UCSD-AML1 (cell line): ENCODE measurements at regions not wholly inside any gene's neighbourhood (a gene's known extent, or its start where the extent isn't known, plus 50 kb on each side); places are given as distances from the start of the nearest gene placed in this dataset.

Experiments
- DNase-seq: peaks from one replicate; lab custom pipeline; 2025; ENCODE audit not compliant: unreplicated experiment; lab: John Stamatoyannopoulos, UW

DNA sequence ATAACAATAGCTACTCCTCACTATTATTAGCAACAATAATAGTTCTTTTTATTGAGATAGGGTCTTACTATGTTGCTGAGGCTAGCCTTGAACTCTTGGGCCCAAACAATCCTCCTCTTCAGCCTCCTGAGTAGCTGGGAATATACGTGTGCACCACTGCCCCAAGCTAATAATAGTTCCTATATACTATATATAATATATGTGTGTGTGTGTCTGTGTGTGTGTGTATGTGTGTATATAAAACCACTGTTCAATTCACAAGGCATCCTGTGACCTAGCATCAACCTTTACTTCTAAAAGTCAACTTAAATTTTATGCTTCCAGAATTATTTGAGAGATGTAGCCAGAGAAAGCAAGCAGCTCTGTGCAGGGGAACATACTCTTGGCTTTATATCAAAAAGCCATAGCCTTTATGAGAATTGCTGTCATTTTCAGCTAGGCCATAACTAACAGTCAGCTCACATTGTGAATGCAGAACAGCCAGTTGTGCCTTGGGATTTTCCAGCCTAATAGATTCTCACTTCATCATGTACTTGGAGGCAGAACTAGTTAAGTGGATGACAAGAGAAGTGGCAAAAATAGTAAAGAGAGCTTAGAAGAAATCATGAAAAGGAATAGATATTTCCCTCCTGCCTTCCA lies 665.5 kb downstream of the NYAP2 start:
- no peak for DNase-seq

DNA sequence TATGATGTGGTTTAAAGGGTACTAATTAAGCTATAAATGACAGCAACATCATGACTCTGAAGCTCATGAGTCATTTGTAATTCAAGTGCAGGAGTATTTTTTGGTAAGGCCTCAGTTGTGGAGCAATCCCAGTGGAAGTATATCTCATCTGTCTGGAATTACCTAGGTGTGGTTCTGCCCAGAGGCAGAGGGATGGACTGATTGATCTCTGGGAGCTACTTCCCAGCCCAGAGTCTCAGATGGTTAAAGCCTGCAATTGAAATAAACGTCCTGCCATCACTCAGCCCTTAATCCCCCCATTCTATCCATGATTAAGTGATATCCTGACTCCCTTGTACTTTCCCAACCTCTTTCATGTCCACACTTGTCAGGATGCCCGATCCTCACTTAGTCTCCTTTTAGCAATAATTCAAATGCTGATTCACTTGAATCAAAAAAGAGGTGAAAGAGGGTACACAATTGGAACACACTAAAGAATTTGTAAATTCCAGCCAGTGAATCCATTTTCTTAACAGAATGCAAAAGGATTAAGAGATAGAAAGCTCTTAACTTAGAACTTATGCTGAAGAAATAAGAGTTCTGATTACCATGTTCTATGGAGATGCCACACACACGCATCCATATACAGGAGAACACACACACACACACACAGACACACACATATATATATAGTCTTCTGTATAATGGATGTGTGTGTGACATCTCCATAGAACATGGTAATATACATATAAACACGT lies 664.4 kb downstream of the NYAP2 start:
- DNase-seq, result no peak

DNA sequence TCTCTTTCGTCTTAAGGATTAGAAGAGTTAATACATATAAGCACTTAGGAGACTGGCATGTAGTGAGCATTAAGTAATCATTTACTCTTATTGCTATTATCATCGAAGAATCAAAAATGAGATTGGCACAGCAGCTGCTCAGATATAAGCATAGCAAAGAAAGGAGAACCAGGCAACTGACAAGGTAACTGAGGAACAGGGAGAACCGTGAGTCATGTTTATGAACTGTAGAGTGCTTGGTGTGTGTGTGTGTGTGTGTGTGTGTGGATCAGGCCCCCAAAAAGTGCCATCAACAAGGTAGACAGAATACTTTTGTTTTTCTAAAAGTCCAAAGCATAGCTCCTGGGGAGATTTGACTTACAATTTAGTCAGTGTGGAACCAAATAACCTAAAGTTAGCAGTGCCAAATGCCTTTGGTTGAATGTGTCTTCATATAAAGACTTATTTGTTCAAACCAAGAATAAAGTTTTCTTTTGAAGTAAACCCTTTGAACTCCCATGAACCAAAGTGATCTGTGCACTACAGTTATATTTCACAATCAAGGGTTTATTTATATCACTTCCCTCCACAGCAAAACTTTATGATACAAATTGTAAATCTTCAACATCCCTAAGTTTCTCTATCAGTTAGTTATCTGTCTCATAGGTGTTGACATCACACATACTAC lies 660.6 kb downstream of the NYAP2 start:
- DNase-seq, result no peak

DNA sequence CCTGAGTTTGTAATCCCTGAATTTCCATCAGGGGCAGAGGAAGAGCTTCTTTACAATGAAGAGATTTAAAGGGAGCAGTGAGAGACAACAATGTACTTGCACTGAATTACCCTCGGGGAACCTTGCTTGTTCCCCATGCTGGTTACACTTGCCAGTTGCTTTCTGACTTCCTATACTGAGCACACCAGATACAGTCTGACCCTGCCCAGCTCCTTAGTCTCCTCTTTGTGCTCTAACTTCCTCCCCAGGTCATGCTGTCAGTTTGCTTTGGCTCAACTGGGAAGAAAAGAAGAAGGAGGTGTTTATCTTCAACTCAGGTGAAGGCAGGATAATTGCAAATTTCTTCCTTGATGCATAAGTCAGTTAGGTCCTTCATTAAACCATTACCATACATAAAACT lies 658.4 kb downstream of the NYAP2 start:
- no peak for DNase-seq

DNA sequence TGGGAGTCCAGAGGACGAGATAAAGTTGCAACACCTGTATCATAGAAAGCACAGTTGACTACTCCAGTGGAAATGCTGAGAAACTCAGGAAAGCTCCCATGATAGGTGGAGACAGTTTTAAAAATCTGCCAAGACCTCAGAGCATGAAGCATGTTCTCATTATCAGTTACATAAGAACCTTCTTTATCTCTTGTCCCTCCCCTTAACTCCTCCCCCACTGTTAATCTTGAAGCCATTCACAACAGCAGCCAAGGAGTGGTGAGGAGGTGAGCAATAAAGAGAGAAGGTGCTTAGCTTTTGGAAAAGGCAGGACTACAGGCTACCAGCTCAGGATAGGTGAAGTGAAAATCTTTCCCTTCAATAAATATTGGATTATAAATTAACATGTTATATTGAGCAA lies 657.9 kb downstream of the NYAP2 start:
- no peak for DNase-seq

DNA sequence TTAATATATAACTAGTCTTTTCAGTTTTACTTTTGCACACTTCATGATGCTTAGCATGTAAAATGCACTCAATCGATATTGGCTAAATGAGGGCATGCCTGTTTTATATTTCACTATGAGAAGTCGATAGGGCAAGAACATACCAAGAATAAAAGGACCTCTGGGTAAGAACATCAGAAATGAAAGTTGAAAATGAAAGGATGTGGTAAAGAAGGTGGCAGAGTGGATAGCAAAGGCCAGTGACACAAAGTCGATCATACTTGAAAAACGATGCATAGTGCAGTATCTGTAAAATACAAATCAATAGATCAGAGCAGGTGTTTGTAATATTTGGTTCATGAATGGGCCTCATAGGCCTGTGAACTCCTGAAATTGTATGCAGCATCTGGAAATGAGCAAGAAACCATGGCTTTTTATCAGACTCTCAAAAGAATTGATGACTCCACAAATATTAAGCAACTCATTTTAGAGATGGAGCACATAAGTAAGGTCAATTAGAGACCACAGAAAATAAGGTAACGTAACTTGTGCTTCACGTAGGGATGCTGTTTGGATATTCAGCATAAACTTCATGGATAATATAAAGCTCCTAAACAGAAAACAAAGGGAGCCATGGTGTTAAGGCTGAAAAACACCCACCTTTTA lies 653.4 kb downstream of the NYAP2 start:
- no peak for DNase-seq

DNA sequence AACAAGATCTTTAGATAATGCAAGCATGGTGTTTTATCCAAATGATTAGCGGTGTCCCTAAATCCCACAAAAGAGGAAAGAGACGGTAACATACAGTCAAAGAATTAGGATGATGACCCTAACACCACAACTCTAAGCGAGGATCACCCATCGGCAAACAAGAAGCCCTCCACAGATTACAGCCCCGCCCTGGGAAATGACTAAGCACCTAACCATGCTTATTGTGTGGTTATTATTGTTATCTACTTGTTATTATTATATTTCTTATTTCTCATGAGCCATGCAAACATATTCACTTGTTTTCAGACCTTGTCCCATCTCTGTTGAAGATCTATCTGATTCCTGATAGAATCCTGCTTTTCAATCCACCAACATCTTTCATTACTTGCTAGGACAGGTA lies 651.3 kb downstream of the NYAP2 start:
- no peak for DNase-seq

DNA sequence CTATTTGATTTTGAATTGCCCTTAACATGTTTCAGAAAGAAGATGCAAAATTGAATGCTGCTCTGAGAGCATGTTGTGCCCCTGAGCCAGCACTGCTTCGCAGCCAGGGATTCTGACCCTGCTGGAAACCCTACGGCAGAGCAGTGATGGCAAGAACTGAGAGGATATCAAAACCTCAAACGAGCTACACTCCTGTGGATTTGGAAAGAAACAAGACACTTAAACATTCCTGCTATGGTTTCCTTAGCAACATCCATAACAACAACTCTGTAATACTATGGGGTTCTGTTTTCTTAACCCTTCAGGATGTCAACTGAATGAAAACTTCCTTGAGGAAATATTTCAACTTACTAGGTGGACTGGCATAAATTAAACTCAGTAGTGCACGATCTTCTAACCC lies 649.1 kb downstream of the NYAP2 start:
- no peak for DNase-seq

DNA sequence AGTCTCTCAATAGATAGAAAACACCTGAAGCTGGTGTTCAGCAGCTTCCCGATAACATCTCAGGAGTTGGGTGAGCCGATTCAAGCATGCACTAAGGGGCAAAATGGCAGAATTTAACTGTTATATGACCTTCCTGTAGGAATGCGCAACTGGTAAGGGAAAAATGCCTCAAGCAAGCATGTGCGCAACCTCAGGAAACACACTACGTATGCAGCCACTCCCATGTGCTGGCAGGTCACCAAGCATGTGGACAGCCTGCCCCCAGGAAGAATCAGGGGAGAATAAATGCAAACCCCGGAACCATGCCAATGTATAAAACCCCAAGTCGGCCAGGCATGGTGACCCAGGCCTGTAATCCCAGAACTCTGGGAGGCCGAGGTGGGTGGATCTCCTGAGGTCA lies 645.6 kb downstream of the NYAP2 start:
- DNase-seq, result no peak

DNA sequence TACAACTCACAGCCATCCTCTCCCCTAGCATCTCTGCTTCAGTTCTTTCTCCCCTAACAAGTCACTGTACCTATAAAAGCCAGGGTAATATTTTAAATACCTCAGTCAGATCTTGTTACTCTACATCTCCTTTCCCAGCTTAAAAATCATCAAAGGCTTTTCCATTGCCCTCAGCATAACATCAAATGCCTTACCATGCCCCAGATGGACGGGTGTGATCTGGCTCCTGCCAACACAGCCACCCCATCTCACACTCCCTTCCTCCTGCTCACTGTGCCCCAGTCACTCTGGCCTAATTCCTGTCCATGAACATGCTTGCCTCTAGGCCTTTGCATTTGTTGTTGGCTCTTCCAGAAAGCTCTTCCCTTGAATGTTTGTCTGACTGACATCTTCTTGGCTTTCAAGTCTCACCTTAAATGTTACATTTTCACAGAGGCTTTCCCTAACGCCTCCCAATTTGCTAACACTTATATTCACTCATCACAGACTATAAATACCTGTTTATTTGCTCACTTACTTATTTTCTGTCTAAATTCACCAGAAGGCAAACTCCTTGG lies 640.9 kb downstream of the NYAP2 start:
- no peak for DNase-seq

DNA sequence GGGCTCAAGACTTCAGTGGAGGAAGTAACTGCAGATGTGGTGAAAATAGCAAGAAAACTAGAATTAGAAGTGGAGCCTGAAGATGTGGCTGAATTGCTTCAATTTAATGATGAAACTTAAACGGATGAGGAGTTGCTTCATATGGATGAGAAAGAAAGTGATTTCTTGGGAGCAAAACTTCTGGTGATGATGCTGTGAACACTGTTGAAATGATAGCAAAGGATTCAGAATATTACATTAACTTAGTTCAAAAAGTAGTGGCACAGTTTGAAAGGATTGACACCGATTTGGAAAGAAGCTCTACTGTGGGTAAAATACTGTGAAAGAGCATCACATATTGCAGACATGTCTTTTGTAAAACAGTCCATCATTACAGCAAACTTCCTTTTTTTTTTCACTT lies 638.0 kb downstream of the NYAP2 start:
- no peak for DNase-seq

DNA sequence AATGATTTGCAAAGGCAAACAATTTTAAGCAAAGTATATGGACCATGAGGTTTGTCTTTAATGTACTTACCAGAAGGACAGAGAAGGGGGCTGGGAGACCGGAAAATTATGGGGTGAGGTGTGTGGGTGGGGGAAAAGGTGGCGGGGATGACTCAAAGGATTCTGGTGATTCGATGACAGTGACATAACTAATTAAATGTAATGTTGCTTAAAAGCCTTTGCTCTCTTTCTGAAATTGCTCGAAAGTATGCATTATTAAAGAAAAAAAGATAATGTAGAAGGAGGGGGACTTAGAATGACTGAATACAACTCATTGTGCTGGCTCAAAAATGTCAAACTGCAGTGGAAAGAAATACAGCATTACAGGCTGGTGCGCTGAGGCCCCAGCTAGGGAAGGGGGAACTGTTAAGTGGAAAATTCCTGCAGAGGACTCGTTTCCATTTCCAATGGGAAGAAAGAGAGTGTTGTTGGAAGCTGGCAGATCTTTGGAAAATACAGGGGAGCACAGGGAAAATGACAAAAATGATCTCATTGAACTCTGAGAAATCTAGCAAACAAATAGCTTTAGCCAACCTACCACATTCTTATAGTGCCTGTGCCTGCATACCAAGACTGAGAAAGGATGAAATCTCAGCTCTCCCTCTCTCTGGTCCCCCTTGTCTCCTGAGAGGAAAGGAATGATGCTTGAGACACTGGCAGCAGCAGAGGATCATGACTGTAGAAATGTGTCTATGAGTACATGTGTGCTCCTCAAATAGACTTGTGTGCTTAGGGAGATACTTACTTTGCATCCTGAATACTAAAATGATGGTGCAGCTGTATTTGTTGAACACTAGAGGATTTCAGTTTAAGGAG lies 632.4 kb downstream of the NYAP2 start:
- DNase-seq, result no peak

DNA sequence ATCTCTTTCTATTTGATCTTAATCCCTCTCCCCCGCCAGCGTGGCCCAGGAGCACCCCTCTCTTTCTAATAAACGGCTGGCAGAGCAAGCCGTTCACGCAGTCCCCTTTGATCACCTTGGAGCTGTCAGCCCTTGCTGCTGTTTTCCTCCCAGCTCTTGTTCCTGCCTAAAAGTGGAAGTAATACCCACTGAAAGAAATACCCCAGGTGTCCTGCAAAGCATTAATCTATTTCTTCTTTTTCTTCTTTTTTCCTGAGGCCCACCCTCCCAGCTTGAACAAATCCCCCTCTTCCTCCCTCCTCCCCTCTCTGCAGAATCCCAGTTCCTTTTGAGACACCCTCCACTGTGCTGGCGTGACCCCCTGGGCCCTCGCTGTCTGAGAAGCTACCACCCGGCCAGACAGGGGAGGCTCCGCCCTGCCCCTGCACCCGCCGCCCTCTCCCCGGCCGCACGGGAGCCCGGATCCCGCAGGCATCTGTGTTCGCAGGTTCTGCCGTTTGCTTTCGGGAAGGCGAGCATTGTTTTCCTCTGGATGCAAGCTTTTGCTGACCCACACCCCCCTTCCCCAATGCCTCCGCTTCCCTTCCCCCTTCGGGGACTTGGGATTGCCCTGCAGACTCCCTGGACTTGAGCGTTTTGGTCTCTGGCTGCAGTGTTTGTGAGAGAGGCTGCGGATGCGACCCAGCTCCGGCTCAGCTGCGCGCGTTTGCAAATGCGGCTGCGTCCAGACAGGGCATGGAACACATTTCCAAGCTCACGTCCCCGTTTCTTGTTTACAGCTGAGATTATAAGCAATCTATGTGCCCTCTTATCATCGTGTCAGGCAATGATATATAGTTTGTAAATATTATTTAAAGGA lies 631.5 kb downstream of the NYAP2 start:
- DNase-seq, result peak; percentile 12

DNA sequence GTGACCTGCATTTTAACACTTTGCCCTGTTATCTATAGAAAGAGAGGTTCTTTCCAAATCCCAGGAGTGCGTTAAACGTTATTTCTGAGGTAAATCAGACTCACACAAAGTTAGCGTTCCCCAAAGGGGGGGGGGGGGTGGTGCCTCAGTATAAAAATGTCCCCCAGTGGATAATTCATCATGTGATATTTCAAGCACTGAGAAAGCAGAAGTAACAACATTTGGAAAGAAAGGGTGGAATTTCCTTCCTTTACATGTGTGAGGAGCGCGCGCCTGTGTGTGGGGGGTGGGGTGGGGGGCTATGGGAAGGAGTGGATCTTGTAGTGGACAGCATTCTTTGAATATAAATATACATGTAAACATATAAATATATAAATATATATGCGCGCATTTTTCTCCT lies 630.9 kb downstream of the NYAP2 start:
- DNase-seq, result no peak

DNA sequence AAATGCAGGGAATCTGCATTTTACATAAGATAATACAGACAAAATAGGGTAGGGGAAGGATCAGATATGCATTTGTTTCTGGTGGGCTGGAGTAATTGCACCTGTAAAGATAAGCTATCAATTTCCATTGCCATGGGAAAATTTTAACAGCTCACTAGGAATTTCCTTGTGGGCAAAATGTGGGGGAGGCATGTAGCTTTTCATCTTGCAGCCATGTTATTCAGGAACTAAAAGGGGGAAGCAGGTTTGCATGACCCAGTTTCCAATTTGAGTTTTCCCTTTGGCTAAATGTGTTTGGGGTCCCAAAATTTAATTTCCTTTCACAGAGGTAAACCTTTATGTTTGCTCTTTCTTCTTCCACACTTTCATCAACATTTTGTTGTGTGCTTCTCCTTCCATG lies 624.4 kb downstream of the NYAP2 start:
- no peak for DNase-seq

DNA sequence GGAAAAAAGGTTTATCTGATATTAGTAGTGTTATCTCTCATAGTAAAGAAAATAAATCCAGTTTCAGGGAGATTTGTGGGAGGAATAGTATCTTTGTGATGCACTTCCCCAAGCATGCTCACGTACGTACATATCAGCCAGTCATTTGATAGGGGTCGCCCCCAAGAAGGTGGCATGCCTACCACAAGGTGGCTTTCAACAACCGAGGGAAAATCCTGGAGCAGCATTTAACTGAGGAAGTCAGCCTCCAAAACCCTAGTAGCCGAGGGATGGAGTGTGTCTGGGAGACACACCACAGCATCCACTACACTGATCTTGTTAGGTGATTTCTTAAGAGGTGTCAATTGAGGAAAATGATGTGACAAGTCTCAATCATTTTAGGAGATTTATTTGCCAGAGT lies 623.9 kb downstream of the NYAP2 start:
- DNase-seq, result no peak

DNA sequence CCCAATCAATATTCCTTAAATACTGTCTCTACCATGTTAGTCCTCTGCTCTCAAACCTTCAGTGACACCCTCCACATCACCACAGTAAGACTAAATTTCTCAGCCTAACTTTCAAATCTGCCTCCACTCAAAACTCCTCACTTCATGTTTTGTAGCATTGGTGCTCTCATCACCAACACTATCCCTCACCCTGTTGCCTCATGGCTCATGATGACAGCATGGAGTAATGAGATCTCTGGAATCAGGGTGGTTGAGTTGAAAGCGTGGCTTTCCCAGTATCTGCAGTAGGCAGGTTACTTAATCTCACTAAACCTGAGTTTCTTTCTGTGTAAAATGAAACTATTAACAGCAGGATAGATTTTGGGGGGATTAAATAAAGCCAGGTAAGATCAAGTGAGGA lies 621.4 kb downstream of the NYAP2 start:
- no peak for DNase-seq

DNA sequence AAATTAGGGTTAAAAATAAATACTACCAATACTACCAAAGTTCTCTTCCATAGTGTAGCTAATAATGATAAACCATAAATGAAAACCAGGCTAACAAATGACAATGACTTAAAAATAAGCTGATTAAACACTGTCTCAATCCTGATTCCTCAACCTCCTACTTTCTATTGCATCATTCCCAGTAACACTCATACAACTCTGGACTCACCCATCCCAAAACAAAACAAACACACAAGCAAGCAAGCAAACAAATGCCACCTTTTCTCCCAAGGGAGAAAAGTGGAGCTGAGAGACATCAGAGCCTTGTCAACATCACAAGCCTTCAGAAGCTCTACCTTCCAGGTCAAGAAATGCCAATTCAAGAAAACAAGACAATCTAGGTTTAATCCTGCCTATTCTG lies 620.7 kb downstream of the NYAP2 start:
- no peak for DNase-seq

DNA sequence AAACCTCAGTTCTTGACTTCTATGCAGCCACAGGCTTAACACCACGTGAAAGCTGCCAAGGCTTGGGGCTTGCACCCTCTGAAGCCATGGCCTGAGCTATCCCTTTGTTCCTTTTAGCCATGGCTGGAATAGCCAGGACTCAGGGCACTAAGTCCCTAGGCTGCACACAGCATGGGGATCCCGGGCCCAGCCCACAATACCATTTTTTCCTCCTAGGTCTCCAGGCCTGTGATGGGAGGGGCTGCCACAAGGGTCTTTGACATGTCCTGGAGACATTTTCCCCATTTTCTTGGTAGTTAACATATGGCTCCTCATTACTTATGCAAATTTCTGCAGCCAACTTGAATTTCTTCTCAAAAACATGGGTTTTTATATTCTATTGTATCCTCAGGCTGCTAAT lies 619.1 kb downstream of the NYAP2 start:
- no peak for DNase-seq

DNA sequence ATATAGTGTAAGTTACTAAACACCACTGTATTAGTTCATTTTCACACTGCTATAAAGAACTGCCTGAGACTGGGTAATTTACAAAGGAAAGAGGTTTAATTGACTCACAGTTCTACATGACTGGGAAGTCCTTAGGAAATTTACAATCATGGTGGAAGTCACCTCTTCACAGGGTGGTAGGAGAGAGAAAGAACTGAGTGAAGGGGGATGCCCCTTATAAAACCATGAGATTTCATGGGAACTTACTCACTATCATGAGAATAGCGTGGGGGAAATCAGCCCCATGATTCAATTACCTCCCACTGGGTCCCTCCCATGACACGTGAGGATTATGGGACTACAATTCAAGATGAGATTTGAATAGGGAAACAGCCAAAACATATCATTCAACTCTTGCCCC lies 618.0 kb downstream of the NYAP2 start:
- DNase-seq, result no peak
